KMS-11 (cell line): ENCODE measurements at regions not wholly inside any gene's neighbourhood (a gene's known extent, or its start where the extent isn't known, plus 50 kb on each side); places are given as distances from the start of the nearest gene placed in this dataset.

Source experiments
- H2AFZ ChIP-seq: fragments of 200-600 bp; sonication (generic); 2 replicates; pipeline ENCODE4 v1.6.1; 2016; ENCODE audit warnings: antibody characterized with exemption, mixed run types, low read depth
- H3K27ac ChIP-seq: fragments of 200-600 bp; sonication (generic); 2 replicates; pipeline ENCODE4 v1.6.1; 2016; ENCODE audit warnings: mild to moderate bottlenecking, mixed run types
- H3K27me3 ChIP-seq: fragments of 200-600 bp; sonication (generic); 2 replicates; pipeline ENCODE4 v1.6.1; 2017; ENCODE audit warnings: mild to moderate bottlenecking, low read depth, mixed run types, moderate library complexity; ENCODE audit not compliant: insufficient read depth
- H3K36me3 ChIP-seq: fragments of 200-600 bp; sonication (generic); 2 replicates; pipeline ENCODE4 v1.6.1; 2017; ENCODE audit warnings: mild to moderate bottlenecking, mixed run types; ENCODE audit not compliant: insufficient read depth
- H3K4me1 ChIP-seq: fragments of 200-600 bp; sonication (generic); 2 replicates; pipeline ENCODE4 v1.6.1; 2016; ENCODE audit warnings: mild to moderate bottlenecking, low read depth, mixed run types; ENCODE audit not compliant: poor library complexity, severe bottlenecking
- H3K4me2 ChIP-seq: fragments of 200-600 bp; sonication (generic); 2 replicates; pipeline ENCODE4 v1.7.0; 2016; ENCODE audit warnings: mild to moderate bottlenecking, mixed run types
- H3K4me3 ChIP-seq: fragments of 200-600 bp; sonication (generic); IDR thresholded peaks from 2 replicates; pipeline ENCODE4 v1.6.1; 2017; ENCODE audit warnings: low read depth, low read length, mixed read lengths; ENCODE audit not compliant: insufficient read depth
- H3K79me2 ChIP-seq: fragments of 200-600 bp; sonication (generic); 2 replicates; pipeline ENCODE4 v1.6.1; 2016; ENCODE audit warnings: low read depth, mixed run types; ENCODE audit not compliant: insufficient read depth
- H3K9ac ChIP-seq: fragments of 200-600 bp; sonication (generic); 2 replicates; pipeline ENCODE4 v1.6.1; 2016; ENCODE audit warnings: mild to moderate bottlenecking, mixed run types
- H4K20me1 ChIP-seq: fragments of 200-600 bp; sonication (generic); 2 replicates; pipeline ENCODE4 v1.6.1; 2016; ENCODE audit warnings: mild to moderate bottlenecking, mixed run types; ENCODE audit not compliant: insufficient read depth
- CTCF ChIP-seq: fragments of 200-600 bp; sonication (generic); conservative IDR thresholded peaks from 2 replicates; pipeline ENCODE4 v1.6.1; 2017; ENCODE audit warnings: low read depth, mild to moderate bottlenecking, antibody characterized with exemption, low read length, moderate library complexity, mixed read lengths

DNA sequence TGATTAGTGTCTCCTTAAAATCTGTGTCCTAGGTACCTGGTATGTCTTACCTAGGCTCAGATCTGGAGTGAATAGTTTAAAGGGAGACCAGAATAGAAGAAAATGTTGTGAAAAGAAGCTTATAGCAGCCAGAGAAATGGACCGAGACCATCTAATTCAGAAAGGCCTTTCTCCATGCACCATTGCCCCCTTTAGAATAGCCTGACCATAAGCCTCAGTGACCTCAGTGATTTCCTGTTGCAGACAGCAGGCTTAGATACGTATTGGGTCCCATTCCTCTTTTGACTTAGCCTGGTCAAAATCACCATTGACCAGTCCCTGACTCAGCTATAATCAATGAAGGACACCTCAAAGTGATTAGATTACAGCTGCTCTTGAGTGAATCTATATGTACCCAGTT lies 690.7 kb upstream of the KLHL29 start:
- H3K4me1 ChIP-seq = no peaks in the 10 kb centered on the region
- no peak overlapping the region for H2AFZ ChIP-seq
- H3K4me2 ChIP-seq = no peak overlapping the region
- TF ChIP-seq CTCF = no peak
- H3K27ac ChIP-seq = no peak overlapping the region
- H3K27me3 ChIP-seq = no peaks in the 10 kb centered on the region
- H4K20me1 ChIP-seq = no peaks in the 10 kb centered on the region
- H3K36me3 ChIP-seq = no peaks in the 10 kb centered on the region
- H3K79me2 ChIP-seq = no peaks in the 10 kb centered on the region
- H3K4me3 ChIP-seq = no peak overlapping the region
- no peak overlapping the region for H3K9ac ChIP-seq

DNA sequence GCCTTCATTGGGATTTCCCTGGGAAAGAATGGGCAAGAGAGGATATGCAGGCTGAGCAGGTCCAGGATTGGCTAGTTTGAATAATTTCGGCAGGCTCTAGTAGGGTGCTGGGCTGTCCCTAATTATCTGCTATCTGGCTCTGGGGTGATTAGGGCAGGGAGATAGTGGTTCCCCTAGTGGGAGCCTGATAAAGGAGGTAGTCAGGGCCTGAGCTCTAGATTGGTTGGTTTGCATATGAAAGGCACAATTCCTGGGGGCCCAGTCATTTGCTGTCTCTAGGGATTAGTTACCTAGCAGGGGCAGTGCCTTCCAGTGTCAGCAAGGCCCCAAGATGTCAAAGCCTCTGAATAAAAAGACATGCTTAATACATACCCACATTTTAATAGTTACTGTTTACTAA lies 690.1 kb upstream of the KLHL29 start:
- no peak for TF ChIP-seq CTCF
- Histone ChIP-seq H3K4me3 (no peak overlapping the region), H3K9ac (no peak overlapping the region), H2AFZ (no peak overlapping the region), H3K79me2 (no peaks in the 10 kb centered on the region), H3K27ac (no peak overlapping the region), H3K27me3 (no peaks in the 10 kb centered on the region), H3K4me1 (no peaks in the 10 kb centered on the region), H4K20me1 (no peaks in the 10 kb centered on the region), H3K36me3 (no peaks in the 10 kb centered on the region), H3K4me2 (no peak overlapping the region)

GRCh38 chr2:22697054-22697788 lies 687.8 kb upstream of the KLHL29 start:
- Histone ChIP-seq H3K9ac (no peak overlapping the region), H4K20me1 (no peaks in the 10 kb centered on the region), H3K4me2 (no peak overlapping the region), H3K4me1 (no peaks in the 10 kb centered on the region), H3K36me3 (no peaks in the 10 kb centered on the region), H2AFZ (no peak overlapping the region), H3K79me2 (no peaks in the 10 kb centered on the region), H3K27me3 (no peaks in the 10 kb centered on the region), H3K27ac (no peak overlapping the region), H3K4me3 (no peak overlapping the region)
- no peak for TF ChIP-seq CTCF

DNA sequence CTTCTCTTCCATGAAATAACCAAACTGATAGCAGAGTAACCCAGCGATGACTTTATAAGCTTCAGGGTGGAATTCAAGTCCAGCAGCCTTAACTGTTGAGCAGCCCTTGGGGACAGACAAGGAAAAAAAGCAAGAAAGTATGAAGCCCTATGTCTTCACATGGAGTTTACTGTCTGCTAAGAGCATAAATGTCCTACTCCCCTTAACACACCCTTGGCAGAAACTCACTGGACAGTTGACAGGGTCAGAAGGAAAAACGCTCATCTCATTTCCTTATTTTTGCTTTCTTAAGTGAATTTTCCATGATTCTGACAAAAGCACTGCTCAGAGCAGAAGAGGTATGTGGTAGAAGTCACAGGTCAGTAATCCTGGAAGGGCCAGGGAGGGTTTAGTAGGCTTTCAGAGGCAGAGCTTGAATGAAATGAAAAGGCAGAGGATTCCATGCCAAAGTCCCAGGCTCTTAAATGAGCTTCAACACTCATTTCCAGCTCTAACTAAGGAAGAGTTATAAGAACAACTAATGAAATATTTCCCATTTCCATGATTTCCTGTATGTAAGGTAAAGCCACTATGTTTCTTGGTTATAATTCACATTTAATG lies 683.3 kb upstream of the KLHL29 start:
- Histone ChIP-seq H3K27ac (no peak overlapping the region), H2AFZ (no peak overlapping the region), H3K4me2 (no peak overlapping the region), H3K27me3 (no peaks in the 10 kb centered on the region), H3K4me3 (no peak overlapping the region), H3K9ac (no peak overlapping the region), H3K79me2 (no peaks in the 10 kb centered on the region), H4K20me1 (no peaks in the 10 kb centered on the region), H3K4me1 (no peaks in the 10 kb centered on the region), H3K36me3 (no peaks in the 10 kb centered on the region)
- no peak for TF ChIP-seq CTCF
